ENCODE measurements at regions not wholly inside any gene's neighbourhood (a gene's known extent, or its start where the extent isn't known, plus 50 kb on each side); places are given as distances from the start of the nearest gene placed in this dataset.

DNA sequence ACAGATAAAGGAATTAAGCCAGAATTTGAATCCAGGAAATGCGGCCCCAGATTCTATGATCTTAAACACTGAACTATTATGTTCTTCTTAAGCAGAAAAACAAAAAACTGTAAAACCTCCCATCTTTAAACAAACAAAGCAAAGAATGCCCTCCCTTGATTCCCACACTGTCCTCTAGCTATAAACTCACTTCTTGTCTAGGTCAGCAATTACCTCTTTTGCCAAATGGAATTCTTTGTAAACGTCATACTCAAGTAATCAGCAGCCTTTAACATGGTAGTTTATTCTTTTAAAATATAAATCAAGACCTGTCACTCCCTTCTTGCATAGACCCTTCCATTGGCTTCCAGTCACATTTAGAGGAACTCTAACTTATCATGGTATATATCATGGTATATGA, 958.9 kb upstream of the CNTN5 start:
- no peak for TF ChIP-seq FOXJ3 (CRISPR knock-in tag; IDR thresholded peaks at IDR 0.05)
- TF ChIP-seq, protein P1, sequence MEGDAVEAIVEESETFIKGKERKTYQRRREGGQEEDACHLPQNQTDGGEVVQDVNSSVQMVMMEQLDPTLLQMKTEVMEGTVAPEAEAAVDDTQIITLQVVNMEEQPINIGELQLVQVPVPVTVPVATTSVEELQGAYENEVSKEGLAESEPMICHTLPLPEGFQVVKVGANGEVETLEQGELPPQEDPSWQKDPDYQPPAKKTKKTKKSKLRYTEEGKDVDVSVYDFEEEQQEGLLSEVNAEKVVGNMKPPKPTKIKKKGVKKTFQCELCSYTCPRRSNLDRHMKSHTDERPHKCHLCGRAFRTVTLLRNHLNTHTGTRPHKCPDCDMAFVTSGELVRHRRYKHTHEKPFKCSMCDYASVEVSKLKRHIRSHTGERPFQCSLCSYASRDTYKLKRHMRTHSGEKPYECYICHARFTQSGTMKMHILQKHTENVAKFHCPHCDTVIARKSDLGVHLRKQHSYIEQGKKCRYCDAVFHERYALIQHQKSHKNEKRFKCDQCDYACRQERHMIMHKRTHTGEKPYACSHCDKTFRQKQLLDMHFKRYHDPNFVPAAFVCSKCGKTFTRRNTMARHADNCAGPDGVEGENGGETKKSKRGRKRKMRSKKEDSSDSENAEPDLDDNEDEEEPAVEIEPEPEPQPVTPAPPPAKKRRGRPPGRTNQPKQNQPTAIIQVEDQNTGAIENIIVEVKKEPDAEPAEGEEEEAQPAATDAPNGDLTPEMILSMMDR (IDR thresholded peaks at IDR 0.05), result no peak
- no peak for TF ChIP-seq NRF1 (IDR thresholded peaks at IDR 0.05; ENCODE audit: low read depth, low read length)
- no peak for TF ChIP-seq TAF1 (IDR thresholded peaks at IDR 0.05; ENCODE audit: borderline replicate concordance, low read depth, low read length)
- no peak for TF ChIP-seq SMC3 (IDR thresholded peaks at IDR 0.05; ENCODE audit: low read depth, low read length)
- TF ChIP-seq, protein P2, sequence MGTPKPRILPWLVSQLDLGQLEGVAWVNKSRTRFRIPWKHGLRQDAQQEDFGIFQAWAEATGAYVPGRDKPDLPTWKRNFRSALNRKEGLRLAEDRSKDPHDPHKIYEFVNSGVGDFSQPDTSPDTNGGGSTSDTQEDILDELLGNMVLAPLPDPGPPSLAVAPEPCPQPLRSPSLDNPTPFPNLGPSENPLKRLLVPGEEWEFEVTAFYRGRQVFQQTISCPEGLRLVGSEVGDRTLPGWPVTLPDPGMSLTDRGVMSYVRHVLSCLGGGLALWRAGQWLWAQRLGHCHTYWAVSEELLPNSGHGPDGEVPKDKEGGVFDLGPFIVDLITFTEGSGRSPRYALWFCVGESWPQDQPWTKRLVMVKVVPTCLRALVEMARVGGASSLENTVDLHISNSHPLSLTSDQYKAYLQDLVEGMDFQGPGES (IDR thresholded peaks at IDR 0.05; ENCODE audit: low read depth, low read length), result no peak
- TF ChIP-seq, protein P3, sequence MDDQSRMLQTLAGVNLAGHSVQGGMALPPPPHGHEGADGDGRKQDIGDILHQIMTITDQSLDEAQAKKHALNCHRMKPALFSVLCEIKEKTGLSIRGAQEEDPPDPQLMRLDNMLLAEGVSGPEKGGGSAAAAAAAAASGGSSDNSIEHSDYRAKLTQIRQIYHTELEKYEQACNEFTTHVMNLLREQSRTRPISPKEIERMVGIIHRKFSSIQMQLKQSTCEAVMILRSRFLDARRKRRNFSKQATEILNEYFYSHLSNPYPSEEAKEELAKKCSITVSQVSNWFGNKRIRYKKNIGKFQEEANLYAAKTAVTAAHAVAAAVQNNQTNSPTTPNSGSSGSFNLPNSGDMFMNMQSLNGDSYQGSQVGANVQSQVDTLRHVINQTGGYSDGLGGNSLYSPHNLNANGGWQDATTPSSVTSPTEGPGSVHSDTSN (IDR thresholded peaks at IDR 0.05), result no peak
- TF ChIP-seq MXI1 (IDR thresholded peaks at IDR 0.05; ENCODE audit: low read depth, low read length), result no peak

All from SK-N-SH (cell line).